ENCODE measurements at regions not wholly inside any gene's neighbourhood (a gene's known extent, or its start where the extent isn't known, plus 50 kb on each side); places are given as distances from the start of the nearest gene placed in this dataset.
"Not testable (repeated sequence)": the region's sequence is repeated elsewhere in the genome, so short reads cannot be mapped to it uniquely, and the experiment has no call there.

DNA sequence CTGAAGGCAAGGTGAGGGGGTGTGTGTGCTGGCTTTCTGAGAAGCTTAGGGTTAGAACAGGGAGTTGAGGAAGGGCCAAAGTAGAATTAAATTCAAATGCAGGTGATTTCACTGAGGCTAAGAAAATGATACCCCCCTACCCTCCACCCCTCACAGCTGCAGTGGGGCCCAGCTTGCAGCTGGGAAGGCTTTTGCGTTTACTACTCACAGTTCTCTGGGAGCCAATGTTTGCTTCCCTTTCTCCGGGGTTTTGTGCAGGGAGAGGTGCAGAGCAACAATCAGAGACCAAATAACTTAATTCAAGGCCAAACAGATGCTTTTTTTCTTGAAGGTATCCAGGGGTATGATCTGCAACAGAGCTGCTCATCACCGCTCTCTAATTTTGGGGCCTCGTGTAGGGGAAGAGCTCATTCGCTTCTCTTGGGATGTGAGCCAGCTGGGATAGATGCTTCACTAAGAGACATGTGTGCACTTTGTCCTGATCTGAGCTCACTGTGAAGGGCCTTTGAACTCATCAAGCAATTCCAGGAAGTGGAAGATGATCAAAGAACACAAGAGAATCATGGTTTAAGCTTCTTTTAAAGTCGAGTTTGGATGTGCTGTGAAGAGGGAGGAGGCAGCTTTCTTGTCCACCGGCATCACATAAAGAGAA lies 122.7 kb upstream of the C1GALT1C1 start:
- DNase-seq, result peak; percentile 16

DNA sequence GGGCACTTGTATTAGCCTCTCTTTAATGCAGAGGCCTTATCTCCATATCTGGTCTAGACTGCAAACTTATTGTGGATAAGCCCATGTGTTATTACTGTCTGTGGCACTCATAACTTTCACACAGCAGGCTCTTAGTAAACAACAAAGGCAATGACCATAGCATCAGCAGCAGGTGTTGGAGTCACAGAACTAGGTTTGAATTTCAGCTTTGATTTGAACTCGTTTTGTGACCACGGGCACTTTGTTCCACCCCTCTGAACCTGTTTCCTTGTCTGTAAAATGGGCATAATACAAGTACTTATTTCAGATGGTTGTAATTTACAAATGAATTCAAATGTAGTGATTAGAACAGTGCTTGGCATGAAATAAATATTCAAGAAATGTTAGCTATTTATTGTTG lies 121.8 kb upstream of the C1GALT1C1 start:
- peak; percentile 15 for DNase-seq

DNA sequence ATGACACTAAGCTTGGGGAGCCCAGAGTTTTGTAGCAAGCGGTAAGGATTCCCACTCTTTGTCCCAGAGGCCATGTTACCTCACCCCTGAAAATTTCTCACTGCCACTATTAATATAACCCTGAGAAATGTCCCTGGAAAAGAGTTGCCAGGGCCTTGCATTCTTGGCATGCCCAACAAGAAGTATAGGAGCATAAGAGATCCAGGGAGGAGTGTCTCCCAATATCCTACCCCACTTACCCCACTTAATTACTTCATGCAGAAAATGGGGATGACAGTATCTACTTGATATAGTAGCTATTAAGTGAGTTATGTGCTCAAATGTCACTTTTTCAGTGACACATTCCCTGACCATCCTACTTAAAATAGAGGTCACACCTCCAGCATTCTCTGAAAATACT lies 120.5 kb upstream of the C1GALT1C1 start:
- no peak for DNase-seq

- DNase-seq, result peak; percentile 96
Measured at GRCh38 chrX:120749141-120749846, 119.4 kb upstream of the C1GALT1C1 start.

DNA sequence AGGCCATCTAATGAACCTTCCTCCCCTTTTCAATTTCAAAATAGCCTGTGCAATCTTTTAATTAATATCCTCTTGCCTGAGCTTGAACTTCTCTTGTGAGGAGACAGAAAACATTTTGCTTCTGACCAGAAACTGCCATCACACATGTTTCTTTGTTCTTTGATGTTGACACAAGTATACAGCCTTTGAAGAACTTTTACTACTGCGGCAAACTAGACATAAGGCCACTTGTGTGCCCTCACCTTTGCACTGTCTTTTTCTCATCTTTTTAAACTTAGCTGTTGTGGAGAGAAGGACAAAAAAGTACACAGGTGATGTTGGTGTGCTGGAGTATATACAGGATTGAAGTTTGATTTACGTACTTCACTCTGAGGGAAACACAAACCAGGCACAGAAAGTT lies 116.3 kb upstream of the C1GALT1C1 start:
- DNase-seq, result no peak

DNA sequence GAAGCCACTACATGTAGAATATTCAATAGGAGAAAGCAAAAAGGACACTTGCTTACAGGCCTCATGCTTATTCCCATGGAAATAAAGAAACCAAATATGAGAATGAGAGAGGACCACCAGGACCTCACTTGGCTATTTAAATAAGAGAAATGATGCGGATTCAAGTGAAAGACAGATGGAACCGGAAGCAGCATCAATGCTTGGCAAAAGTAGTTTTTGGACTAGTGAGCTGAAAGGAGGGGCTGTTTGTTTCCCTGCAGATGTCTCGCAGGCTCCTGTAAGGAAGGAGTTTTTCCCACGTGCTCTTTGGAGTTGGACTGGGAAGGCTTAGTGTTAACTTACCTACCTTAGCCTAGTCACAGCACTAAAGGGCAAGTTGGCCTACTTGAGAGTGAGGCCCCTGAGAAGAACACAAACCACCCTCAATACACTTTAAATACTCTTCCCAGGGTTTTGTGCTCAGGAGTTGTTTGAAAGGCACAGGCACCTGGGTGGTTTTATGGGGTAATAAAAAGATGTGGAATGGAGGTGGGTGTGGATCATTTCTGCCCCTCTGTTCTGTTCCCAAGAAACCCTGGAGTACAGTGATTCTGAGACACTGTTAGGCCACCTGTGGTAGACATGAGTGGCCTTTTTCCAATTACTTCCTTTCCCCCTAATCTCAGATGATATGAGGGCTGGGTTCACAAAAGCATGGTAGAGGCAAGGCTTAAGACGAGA lies 113.3 kb upstream of the C1GALT1C1 start:
- DNase-seq, result no peak

- no peak for DNase-seq
Measured at GRCh38 chrX:120741452-120741851, 111.6 kb upstream of the C1GALT1C1 start.

- no peak for DNase-seq
Measured at GRCh38 chrX:120740072-120740471, 110.2 kb upstream of the C1GALT1C1 start.

- DNase-seq, result no peak
Measured at GRCh38 chrX:120739300-120739699, 109.4 kb upstream of the C1GALT1C1 start.

- no peak for DNase-seq
Measured at GRCh38 chrX:120736989-120737388, 107.1 kb upstream of the C1GALT1C1 start.

GRCh38 chrX:120735966-120736365 lies 106.1 kb upstream of the C1GALT1C1 start:
- DNase-seq, result no peak

- no peak for DNase-seq
Measured at GRCh38 chrX:120732879-120733278, 103.0 kb upstream of the C1GALT1C1 start.

GRCh38 chrX:120732461-120732860 lies 102.6 kb upstream of the C1GALT1C1 start:
- DNase-seq, result no peak

GRCh38 chrX:120731386-120731785 lies 101.5 kb upstream of the C1GALT1C1 start:
- no peak for DNase-seq

DNA sequence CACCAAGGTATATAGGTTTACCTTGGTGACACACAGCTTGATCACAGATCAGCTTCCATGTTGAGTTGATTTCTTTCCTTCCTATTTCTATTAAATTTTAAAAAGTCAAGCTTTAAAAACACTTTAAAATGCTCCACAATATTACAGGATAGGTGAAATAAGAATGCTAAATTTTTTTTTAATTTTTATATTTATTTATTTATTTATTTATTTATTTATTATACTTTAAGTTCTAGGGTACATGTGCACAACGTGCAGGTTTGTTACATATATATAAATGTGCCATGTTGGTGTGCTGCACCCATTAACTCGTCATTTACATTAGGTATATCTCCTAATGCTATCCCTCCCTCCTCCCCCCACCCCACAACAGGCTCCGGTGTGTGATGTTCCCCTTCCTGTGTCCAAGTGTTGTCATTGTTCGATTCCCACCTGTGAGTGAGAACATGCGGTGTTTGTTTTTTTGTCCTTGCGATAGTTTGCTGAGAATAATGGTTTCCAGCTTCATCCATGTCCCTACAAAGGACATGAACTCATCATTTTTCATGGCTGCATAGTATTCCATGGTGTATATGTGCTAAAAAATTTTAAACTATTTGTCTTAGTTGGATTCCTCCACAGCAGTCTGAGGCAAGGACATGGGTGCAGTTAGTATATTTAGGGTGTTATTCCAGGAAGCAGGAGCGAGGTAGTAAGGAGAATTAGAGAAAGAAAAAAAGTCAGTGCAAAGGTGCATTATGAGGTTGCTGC lies 99.8 kb upstream of the C1GALT1C1 start:
- not testable (repeated sequence) for DNase-seq

DNA sequence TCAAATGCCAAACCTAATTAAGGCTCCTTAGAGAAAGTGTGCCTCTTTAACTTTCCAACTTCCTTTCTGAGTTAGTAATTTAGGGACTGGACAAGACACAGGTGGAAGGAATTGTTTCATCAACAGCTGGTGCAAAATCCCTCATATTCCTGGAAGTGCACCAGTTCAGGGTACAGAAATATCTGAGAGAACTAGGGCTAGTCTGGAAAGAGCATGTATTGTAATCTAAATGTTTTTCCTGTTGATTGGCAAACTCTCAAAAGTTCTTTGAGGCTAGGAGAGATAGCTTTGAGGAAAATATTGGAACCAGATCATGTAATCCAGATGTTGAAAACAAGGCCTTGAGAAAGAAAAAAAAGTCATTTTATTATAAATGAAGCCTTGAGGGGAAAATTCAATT lies 98.1 kb upstream of the C1GALT1C1 start:
- no peak for DNase-seq

DNA sequence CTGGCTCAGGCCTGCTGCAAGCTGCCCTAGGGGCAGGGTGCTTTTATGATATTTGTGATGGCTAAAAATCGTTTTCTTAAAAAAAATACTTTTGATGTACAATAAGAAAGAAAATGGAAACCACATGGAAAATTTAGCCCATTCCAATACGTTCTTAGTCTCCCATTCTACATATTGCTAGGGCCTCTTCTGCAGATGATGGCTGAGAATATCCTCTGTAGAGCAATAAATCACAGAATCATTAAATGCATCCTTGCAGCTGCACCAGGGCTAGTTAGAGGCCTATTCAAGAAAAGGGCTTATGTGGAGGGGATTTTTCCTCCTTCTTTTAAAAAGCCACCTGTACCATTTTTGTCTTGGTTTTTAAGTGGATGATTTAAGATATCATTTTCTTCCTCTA lies 97.6 kb upstream of the C1GALT1C1 start:
- no peak for DNase-seq

- DNase-seq, result no peak
Measured at GRCh38 chrX:120726294-120726693, 96.4 kb upstream of the C1GALT1C1 start.

DNA sequence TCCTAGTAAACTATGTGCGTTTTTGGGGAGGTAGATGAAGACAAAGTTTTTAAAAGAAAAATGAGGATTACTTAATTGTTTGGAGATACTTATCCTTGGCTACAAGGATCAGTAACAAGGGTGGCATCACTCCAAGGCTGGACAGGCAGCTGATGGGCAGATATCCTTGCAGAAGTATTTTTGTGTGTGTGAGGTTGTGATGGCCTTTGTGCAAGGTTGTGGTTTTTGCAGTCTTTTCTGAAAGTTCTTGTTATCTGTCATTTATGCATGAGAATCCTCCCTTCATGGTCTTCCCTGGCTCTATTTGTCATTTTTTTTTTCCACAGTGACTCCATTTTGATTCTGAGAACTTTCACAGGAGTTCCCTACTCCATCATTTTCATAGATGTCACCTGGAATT lies 96.0 kb upstream of the C1GALT1C1 start:
- DNase-seq, result no peak

DNA sequence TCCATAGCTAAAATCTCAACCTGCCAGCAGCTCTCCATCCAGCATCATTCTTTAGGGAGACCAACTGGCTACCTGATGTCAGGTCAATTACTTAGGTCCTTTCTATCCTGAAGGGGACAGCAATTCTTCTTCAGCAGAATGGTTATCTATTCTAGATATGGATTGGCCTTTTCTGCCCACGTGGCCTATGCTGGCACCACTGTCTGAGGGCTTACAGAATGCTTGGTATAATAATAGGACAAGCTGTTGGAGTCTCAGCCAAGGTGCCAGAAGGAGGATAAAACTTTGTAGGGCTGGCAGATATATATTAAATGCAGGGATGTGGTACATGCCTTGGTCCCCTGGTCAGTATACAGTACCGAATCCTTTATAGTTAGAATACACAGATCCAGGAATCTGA lies 89.8 kb upstream of the C1GALT1C1 start:
- no peak for DNase-seq

- DNase-seq, result no peak
Measured at GRCh38 chrX:120718969-120719368, 89.1 kb upstream of the C1GALT1C1 start.

GRCh38 chrX:120702337-120702736 lies 72.5 kb upstream of the C1GALT1C1 start:
- not testable (repeated sequence) for DNase-seq

DNA sequence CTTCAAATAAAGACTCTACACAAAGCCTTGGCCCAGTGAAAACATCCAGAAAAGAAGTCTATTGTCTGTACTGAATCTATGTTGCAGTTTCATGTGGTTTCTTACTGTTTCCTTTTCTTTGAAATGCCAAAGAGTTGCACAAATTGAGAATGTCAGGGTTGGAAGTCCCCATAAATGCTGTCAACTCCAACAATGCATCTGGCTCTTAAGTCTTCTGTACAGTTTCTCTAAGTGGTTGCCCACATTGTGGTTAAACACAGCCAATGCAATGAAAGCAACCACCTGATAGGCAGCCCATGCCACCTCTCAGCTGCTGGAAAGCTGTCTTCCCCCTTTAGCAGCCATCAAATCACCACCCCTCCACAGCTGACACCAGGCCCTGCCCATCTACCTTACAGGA lies 67.2 kb upstream of the C1GALT1C1 start:
- DNase-seq, result no peak

Measured in NCI-H1092 treated with DMSO at 0.1 percent for 48 hours (cell line).